CD14-positive monocyte (primary cell): ENCODE measurements at regions not wholly inside any gene's neighbourhood (a gene's known extent, or its start where the extent isn't known, plus 50 kb on each side); places are given as distances from the start of the nearest gene placed in this dataset.
"Not testable (repeated sequence)": the region's sequence is repeated elsewhere in the genome, so short reads cannot be mapped to it uniquely, and the experiment has no call there.

Experiments used
- DNase-seq, 3 donors: peaks; one replicate each; pipeline ENCODE4 v3.0.0-alpha.2; 2011 to 2022
- H2AFZ ChIP-seq: 2 replicates; pipeline ENCODE4 v1.6.0; 2012; ENCODE audit warnings: mild to moderate bottlenecking, low read depth, low read length, inconsistent platforms; ENCODE audit not compliant: insufficient read depth, poor library complexity, severe bottlenecking
- H3K27ac ChIP-seq, 2 donors: 1 replicate in 1 of 2; 2 replicates in 1 of 2; pipeline ENCODE4 v1.5.1; 2012 to 2013; ENCODE audit warnings: low read length in 2 of 2, control low read depth in 1 of 2, inconsistent platforms in 1 of 2, low read depth in 1 of 2, mild to moderate bottlenecking in 1 of 2
- H3K27me3 ChIP-seq, 2 donors: one replicate each; pipeline versions ENCODE4 v1.6.0 to v1.6.1; 2011 to 2013; ENCODE audit warnings: low read length in 2 of 2; ENCODE audit not compliant: control insufficient read depth in 2 of 2, insufficient read depth in 2 of 2
- H3K36me3 ChIP-seq, 2 donors: replicated peaks in 1 of 2; 1 replicate in 1 of 2; 2 replicates in 1 of 2; pipeline versions ENCODE4 v1.5.1 to v1.6.1; 2012 to 2013; ENCODE audit warnings: low read length in 2 of 2, control low read depth in 1 of 2, inconsistent platforms in 1 of 2, mild to moderate bottlenecking in 1 of 2; ENCODE audit not compliant: insufficient read depth in 2 of 2, control insufficient read depth in 1 of 2
- H3K4me1 ChIP-seq, 2 donors: 1 replicate in 1 of 2; 2 replicates in 1 of 2; pipeline versions ENCODE4 v1.5.1 to v1.6.1; 2012 to 2013; ENCODE audit warnings: low read length in 2 of 2, control low read depth in 1 of 2, inconsistent platforms in 1 of 2, mild to moderate bottlenecking in 1 of 2, moderate library complexity in 1 of 2; ENCODE audit not compliant: insufficient read depth in 2 of 2, control insufficient read depth in 1 of 2
- H3K4me2 ChIP-seq: replicated peaks from 2 replicates; pipeline ENCODE3; 2012; ENCODE audit warnings: low read length, moderate library complexity, mild to moderate bottlenecking; ENCODE audit not compliant: poor library complexity, severe bottlenecking; ENCODE audit errors: extremely low read depth
- H3K4me3 ChIP-seq, 3 experiments: fragments of 200-600 bp in 1 of 3; sonication (generic) in 1 of 3; replicated peaks in 1 of 3; 1 replicate in 2 of 3; 2 replicates in 1 of 3; pipeline ENCODE4 v1.5.1; 2011 to 2013; ENCODE audit warnings: low read length in 3 of 3, mild to moderate bottlenecking in 3 of 3, control low read depth in 2 of 3, low read depth in 2 of 3, inconsistent platforms in 1 of 3, moderate library complexity in 1 of 3
- H3K79me2 ChIP-seq: 2 replicates; pipeline ENCODE4 v1.6.0; 2012; ENCODE audit warnings: mild to moderate bottlenecking, control low read depth, inconsistent platforms, low read length, moderate library complexity; ENCODE audit not compliant: insufficient read depth
- H3K9ac ChIP-seq: 2 replicates; pipeline ENCODE4 v1.6.0; 2017; ENCODE audit warnings: low read length, mild to moderate bottlenecking; ENCODE audit not compliant: insufficient read depth, poor library complexity, severe bottlenecking
- H3K9me3 ChIP-seq, 2 donors: replicated peaks in 1 of 2; 1 replicate in 1 of 2; 2 replicates in 1 of 2; pipeline versions ENCODE4 v1.5.1 to v1.6.1; 2012 to 2013; ENCODE audit warnings: low read length in 2 of 2, control low read depth in 1 of 2; ENCODE audit not compliant: control insufficient read depth in 1 of 2, insufficient read depth in 1 of 2
- H4K20me1 ChIP-seq: 2 replicates; pipeline ENCODE4 v1.6.0; 2012; ENCODE audit warnings: mild to moderate bottlenecking, low read length, control low read depth, moderate library complexity; ENCODE audit not compliant: insufficient read depth
- H3K27ac Mint-ChIP-seq, 7 donors: one replicate each; pipeline ENCODE4 v1.8.0; 2020; ENCODE audit warnings: mild to moderate bottlenecking in 7 of 7, mixed read lengths in 7 of 7, moderate library complexity in 6 of 7, inconsistent platforms in 2 of 7
- H3K27me3 Mint-ChIP-seq, 3 donors: one replicate each; pipeline ENCODE4 v1.8.0; 2021 to 2022; ENCODE audit warnings: low read depth in 3 of 3, mild to moderate bottlenecking in 3 of 3, mixed read lengths in 3 of 3, moderate library complexity in 3 of 3, inconsistent platforms in 1 of 3
- H3K36me3 Mint-ChIP-seq, 2 donors: one replicate each; pipeline ENCODE4 v1.8.0; 2020; ENCODE audit warnings: mixed read lengths in 2 of 2, inconsistent platforms in 1 of 2, mild to moderate bottlenecking in 1 of 2
- H3K4me1 Mint-ChIP-seq: one replicate; pipeline ENCODE4 v1.8.0; 2020; ENCODE audit warnings: mild to moderate bottlenecking, mixed read lengths
- H3K4me3 Mint-ChIP-seq, 2 donors: one replicate each; pipeline ENCODE4 v1.8.0; 2020; ENCODE audit warnings: mild to moderate bottlenecking in 2 of 2, mixed read lengths in 2 of 2, moderate library complexity in 1 of 2
- H3K9me3 Mint-ChIP-seq, 7 donors: one replicate each; pipeline ENCODE4 v1.8.0; 2020 to 2022; ENCODE audit warnings: mixed read lengths in 7 of 7, mild to moderate bottlenecking in 6 of 7, moderate library complexity in 6 of 7, inconsistent platforms in 2 of 7
- WGBS: methylation state at CpG from one replicate; pipeline ENCODE4 v1.1.5; 2013; ENCODE audit warnings: missing lambda C conversion rate; ENCODE audit not compliant: insufficient coverage; 5-methylcytosine and 5-hydroxymethylcytosine counted together
- intact Hi-C, 2 donors: fragments of 100-400 bp; cut with micrococcal nuclease; formaldehyde crosslinking; loops; one replicate each; pipeline versions ENCODE4 v1.15.0 to v1.15.1; 2023
- TF ChIP-seq, protein P1 (sequence below): fragments of 200-600 bp; IDR thresholded peaks from one replicate; pipeline ENCODE4 v1.8.0; 2022; ENCODE audit warnings: antibody characterized with exemption, mild to moderate bottlenecking

DNA sequence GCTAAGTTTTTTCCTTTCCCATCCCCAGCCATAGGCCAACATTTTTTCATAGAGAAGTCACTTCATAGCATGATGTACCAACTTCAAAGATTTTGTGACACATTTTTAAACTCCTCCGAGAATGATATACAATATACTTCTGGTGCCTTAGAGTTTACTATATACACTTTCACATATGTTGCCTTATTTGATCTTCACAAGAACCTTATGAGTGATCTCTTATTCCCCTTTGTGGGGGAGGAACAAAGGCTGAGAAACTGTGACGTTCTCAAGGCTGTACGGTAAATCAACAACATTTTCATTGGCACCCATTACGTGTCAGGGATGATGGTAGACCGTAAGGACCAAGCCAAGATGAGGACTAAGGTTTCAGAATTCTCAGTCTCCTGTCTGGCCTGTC, 130.0 kb downstream of the RFPL4B start:
- Mint-ChIP-seq H3K9me3 (peaks cover 0 to 6% (median 3%) of the 10 kb centered on the region in 7 donors), H3K27ac (no peak overlapping the region), H3K4me1 (no peaks in the 10 kb centered on the region), H3K36me3 (no peaks in the 10 kb centered on the region), H3K27me3 (peaks cover 0 to 2% (median 1%) of the 10 kb centered on the region in 3 donors), H3K4me3 (no peak overlapping the region)
- Histone ChIP-seq H3K9ac (no peak overlapping the region), H3K27me3 (no peaks in the 10 kb centered on the region), H3K4me1 (no peaks in the 10 kb centered on the region), H3K9me3 (no peaks in the 10 kb centered on the region), H3K4me3 (no peak overlapping the region), H3K79me2 (no peaks in the 10 kb centered on the region), H3K27ac (no peak overlapping the region), H4K20me1 (no peaks in the 10 kb centered on the region), H2AFZ (no peak overlapping the region), H3K36me3 (no peaks in the 10 kb centered on the region), H3K4me2 (no peak overlapping the region)
- DNase-seq, result no peak
- intact Hi-C loops, result no loop called here
- TF ChIP-seq, protein P1, sequence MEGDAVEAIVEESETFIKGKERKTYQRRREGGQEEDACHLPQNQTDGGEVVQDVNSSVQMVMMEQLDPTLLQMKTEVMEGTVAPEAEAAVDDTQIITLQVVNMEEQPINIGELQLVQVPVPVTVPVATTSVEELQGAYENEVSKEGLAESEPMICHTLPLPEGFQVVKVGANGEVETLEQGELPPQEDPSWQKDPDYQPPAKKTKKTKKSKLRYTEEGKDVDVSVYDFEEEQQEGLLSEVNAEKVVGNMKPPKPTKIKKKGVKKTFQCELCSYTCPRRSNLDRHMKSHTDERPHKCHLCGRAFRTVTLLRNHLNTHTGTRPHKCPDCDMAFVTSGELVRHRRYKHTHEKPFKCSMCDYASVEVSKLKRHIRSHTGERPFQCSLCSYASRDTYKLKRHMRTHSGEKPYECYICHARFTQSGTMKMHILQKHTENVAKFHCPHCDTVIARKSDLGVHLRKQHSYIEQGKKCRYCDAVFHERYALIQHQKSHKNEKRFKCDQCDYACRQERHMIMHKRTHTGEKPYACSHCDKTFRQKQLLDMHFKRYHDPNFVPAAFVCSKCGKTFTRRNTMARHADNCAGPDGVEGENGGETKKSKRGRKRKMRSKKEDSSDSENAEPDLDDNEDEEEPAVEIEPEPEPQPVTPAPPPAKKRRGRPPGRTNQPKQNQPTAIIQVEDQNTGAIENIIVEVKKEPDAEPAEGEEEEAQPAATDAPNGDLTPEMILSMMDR, result no peak
- WGBS, result 89% methylated on average over 2 of the region's 5 CpGs

DNA sequence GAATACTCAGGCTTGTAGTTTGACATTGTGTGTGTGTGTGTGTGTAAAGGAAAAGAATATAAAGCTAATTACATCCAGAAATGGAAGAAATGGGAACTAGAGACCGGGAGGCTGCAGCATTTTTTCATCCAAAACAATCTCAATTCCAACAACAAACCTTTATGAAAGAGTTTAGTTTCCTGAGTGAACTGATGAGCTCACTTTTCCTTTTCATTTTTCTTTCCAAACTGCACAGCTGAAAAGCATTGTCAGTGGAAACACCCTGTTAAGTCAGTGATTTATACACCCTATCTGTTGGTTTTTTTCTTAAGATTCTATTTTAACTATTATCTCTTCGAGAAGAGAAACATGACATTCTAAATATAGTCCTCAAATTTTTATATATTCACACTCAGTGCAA, 130.9 kb downstream of the RFPL4B start:
- H3K4me3 Mint-ChIP-seq, result no peak overlapping the region
- Histone ChIP-seq H3K9me3 (no peaks in the 10 kb centered on the region), H3K36me3 (no peaks in the 10 kb centered on the region), H3K9ac (no peak overlapping the region), H3K79me2 (no peaks in the 10 kb centered on the region), H2AFZ (no peak overlapping the region), H3K27me3 (no peaks in the 10 kb centered on the region), H3K27ac (no peak overlapping the region), H3K4me2 (no peak overlapping the region), H4K20me1 (no peaks in the 10 kb centered on the region), H3K4me3 (no peak overlapping the region), H3K4me1 (no peaks in the 10 kb centered on the region)
- H3K27me3 Mint-ChIP-seq, result peaks cover 0 to 2% (median 1%) of the 10 kb centered on the region in 3 donors
- H3K9me3 Mint-ChIP-seq, result peaks cover 0 to 6% (median 3%) of the 10 kb centered on the region in 7 donors
- H3K36me3 Mint-ChIP-seq, result no peaks in the 10 kb centered on the region
- no peak overlapping the region for H3K27ac Mint-ChIP-seq
- no peak for DNase-seq
- no CpG with 5 or more reads among the region's 2 CpGs for WGBS
- no peaks in the 10 kb centered on the region for H3K4me1 Mint-ChIP-seq
- intact Hi-C loops, result no loop called here
- TF ChIP-seq, protein P1, result no peak

DNA sequence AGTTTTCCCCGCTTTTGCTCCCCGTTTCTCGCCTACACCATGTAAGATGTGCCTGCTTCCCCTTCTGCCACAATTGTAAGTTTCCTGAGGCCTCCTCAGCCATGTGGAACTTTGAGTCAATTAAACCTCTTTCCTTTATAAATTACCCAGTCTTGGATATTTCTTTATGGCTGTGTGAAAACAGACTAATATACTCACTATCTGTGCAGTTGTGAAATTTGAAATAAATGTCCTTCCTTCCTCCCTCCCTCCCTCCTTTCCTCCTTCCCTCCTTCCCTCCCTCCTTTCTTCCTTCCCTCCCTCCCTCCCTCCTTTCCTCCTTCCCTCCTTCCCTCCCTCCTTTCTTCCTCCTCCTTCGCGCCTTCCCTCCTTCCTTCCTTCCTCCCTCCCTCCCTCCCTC, 132.8 kb downstream of the RFPL4B start:
- H3K36me3 Mint-ChIP-seq, H3K4me3 Mint-ChIP-seq, H3K79me2 ChIP-seq, H3K27ac ChIP-seq, H3K27ac Mint-ChIP-seq, H3K27me3 ChIP-seq, H3K9me3 ChIP-seq, H4K20me1 ChIP-seq, H3K36me3 ChIP-seq, DNase-seq, H3K4me1 Mint-ChIP-seq, intact Hi-C loops, H3K4me3 ChIP-seq, H3K27me3 Mint-ChIP-seq, H3K9me3 Mint-ChIP-seq, H3K4me2 ChIP-seq, H2AFZ ChIP-seq, H3K4me1 ChIP-seq, H3K9ac ChIP-seq: not testable (repeated sequence)
- no CpG with 5 or more reads among the region's 5 CpGs for WGBS
